GM23248 (cell line): ENCODE measurements at regions not wholly inside any gene's neighbourhood (a gene's known extent, or its start where the extent isn't known, plus 50 kb on each side); places are given as distances from the start of the nearest gene placed in this dataset.
A peak's percentile ranks its signal among the peaks of the same experiment; 100 is the strongest.

Experiments
- DNase-seq: peaks from one replicate; pipeline ENCODE4 v3.0.0-alpha.2; 2015
- H2AFZ ChIP-seq: fragments of 200-600 bp; sonication (generic); 2 replicates; pipeline ENCODE4 v1.6.1; 2016; ENCODE audit warnings: antibody characterized with exemption
- H3F3A ChIP-seq: fragments of 200-600 bp; sonication (generic); 2 replicates; pipeline ENCODE4 v1.6.1; 2016; ENCODE audit warnings: mild to moderate bottlenecking, antibody characterized with exemption, mixed run types; ENCODE audit not compliant: insufficient read depth
- H3K27ac ChIP-seq: fragments of 200-600 bp; sonication (generic); 2 replicates; pipeline ENCODE4 v1.5.1; 2016; ENCODE audit warnings: mild to moderate bottlenecking
- H3K27me3 ChIP-seq: fragments of 200-600 bp; sonication (generic); replicated peaks from 2 replicates; pipeline ENCODE4 v1.6.1; 2016; ENCODE audit warnings: mild to moderate bottlenecking; ENCODE audit not compliant: insufficient read depth
- H3K36me3 ChIP-seq: fragments of 200-600 bp; sonication (generic); 2 replicates; pipeline ENCODE4 v1.6.1; 2016; ENCODE audit warnings: low read depth, mild to moderate bottlenecking
- H3K4me1 ChIP-seq: fragments of 200-600 bp; sonication (generic); 2 replicates; pipeline ENCODE4 v1.6.1; 2016; ENCODE audit warnings: mild to moderate bottlenecking; ENCODE audit not compliant: insufficient read depth
- H3K4me2 ChIP-seq: fragments of 200-600 bp; sonication (generic); one replicate; pipeline ENCODE4 v1.6.1; 2016; ENCODE audit warnings: mild to moderate bottlenecking; ENCODE audit not compliant: unreplicated experiment
- H3K4me3 ChIP-seq: fragments of 200-600 bp; sonication (generic); 2 replicates; pipeline ENCODE4 v1.5.1; 2016; ENCODE audit warnings: mild to moderate bottlenecking
- H3K79me2 ChIP-seq: fragments of 200-600 bp; sonication (generic); 2 replicates; pipeline ENCODE4 v1.6.1; 2016; ENCODE audit warnings: mild to moderate bottlenecking; ENCODE audit not compliant: insufficient read depth
- H3K9ac ChIP-seq: fragments of 200-600 bp; sonication (generic); 2 replicates; pipeline ENCODE4 v1.6.1; 2016; ENCODE audit warnings: mild to moderate bottlenecking
- H3K9me2 ChIP-seq: fragments of 200-600 bp; sonication (generic); 2 replicates; pipeline ENCODE4 v1.6.1; 2016; ENCODE audit warnings: mixed run types, mild to moderate bottlenecking, moderate library complexity; ENCODE audit not compliant: insufficient read depth
- H3K9me3 ChIP-seq: fragments of 200-600 bp; sonication (generic); one replicate; pipeline ENCODE4 v1.6.1; 2017; ENCODE audit warnings: low read depth
- H4K20me1 ChIP-seq: fragments of 200-600 bp; sonication (generic); 2 replicates; pipeline ENCODE4 v1.6.0; 2016; ENCODE audit not compliant: insufficient read depth
- EZH2 ChIP-seq: fragments of 200-600 bp; sonication (generic); IDR thresholded peaks from 2 replicates; pipeline ENCODE4 v1.6.1; 2018; ENCODE audit warnings: antibody characterized with exemption, mild to moderate bottlenecking; ENCODE audit not compliant: insufficient read depth, poor library complexity, severe bottlenecking
- EZH2phosphoT487 ChIP-seq: fragments of 200-600 bp; sonication (generic); IDR thresholded peaks from 2 replicates; pipeline ENCODE4 v1.6.1; 2018; ENCODE audit warnings: antibody characterized with exemption, moderate library complexity, mild to moderate bottlenecking, low read depth; ENCODE audit not compliant: insufficient read depth
- WGBS, 2 experiments: methylation state at CpG; one replicate each; pipeline ENCODE4 v1.1.6; 2015 to 2017; ENCODE audit warnings: low lambda C conversion rate in 2 of 2, low coverage in 1 of 2; ENCODE audit errors: missing lambda C conversion rate in 2 of 2; 5-methylcytosine and 5-hydroxymethylcytosine counted together
- in situ Hi-C: fragments of 300-500 bp; cut with MboI; formaldehyde crosslinking; loops from 2 replicates; pipeline ENCODE4 v1.15.0; 2020

DNA sequence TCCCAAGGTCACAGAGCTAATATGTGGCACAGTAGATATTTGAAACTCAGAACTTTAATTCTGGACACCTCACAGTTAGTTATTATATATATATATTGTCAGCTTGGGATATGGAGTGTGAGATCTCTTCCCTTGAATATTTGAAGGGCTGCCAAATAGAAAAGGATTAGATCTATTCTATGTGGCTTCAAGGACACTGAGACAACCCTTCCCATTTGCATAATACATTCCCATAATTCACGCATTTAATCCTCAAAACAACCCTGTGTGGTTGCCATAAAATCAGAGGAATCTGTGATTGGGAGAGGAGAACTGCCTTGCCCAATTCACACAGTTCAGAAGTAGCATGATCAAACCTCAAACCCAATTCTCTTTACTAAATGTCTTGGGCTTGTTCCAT is 365.8 kb upstream of the DYNLRB2 start:
- Histone ChIP-seq H3K9me3 (no peaks in the 10 kb centered on the region), H3K9ac (no peak overlapping the region), H3K36me3 (no peaks in the 10 kb centered on the region), H3K79me2 (no peaks in the 10 kb centered on the region), H3K9me2 (no peaks in the 10 kb centered on the region), H3K27ac (peak overlapping the region; percentile 85), H3K4me3 (no peak overlapping the region), H3K4me1 (peaks cover 38% of the 10 kb centered on the region), H3K4me2 (peak overlapping the region; percentile 68), H4K20me1 (no peaks in the 10 kb centered on the region), H3K27me3 (no peaks in the 10 kb centered on the region), H3F3A (peaks cover 23% of the 10 kb centered on the region), H2AFZ (no peak overlapping the region)
- DNase-seq, result peak; percentile 10
- no peak for TF ChIP-seq EZH2phosphoT487
- no peak for TF ChIP-seq EZH2
- 92 to 95% methylated on average over 1 of the region's 1 CpG for WGBS, 2 experiments
- in situ Hi-C loops, result no loop called here

DNA sequence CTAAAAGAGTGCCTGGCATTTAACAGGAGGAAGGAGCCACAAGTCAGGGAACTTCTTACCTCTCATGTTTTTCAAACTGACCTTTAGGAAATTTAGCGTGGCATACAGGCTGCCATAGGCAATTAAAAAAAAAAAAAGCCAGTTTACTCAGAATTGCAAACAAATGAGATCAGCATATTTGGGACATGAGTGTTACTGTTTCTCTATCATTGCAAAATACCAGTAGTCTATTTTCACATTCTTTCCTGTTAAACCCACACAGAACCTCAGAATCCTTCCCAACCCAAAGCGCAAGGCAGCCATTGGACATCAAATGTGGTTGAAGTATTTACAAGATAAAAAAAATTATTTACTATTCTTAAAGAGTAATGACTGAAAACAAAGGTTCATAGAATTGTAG is 366.4 kb upstream of the DYNLRB2 start:
- in situ Hi-C loops, result no loop called here
- Histone ChIP-seq H3K9me3 (no peaks in the 10 kb centered on the region), H3K4me2 (peak overlapping the region; percentile 68), H3K27me3 (no peaks in the 10 kb centered on the region), H3K9me2 (no peaks in the 10 kb centered on the region), H3K4me3 (peak overlapping the region; percentile 29), H3K27ac (peak overlapping the region; percentile 85), H4K20me1 (no peaks in the 10 kb centered on the region), H3K36me3 (no peaks in the 10 kb centered on the region), H3K4me1 (peaks cover 38% of the 10 kb centered on the region), H3F3A (peaks cover 23% of the 10 kb centered on the region), H3K9ac (peak overlapping the region; percentile 59), H3K79me2 (no peaks in the 10 kb centered on the region), H2AFZ (peak overlapping the region; percentile 62)
- TF ChIP-seq EZH2 (no peak), EZH2phosphoT487 (no peak)
- 4% methylated on average over 2 of the region's 2 CpGs for WGBS, 2 experiments
- peak; percentile 89 for DNase-seq

GRCh38 chr16:80171746-80172145 is 369.0 kb upstream of the DYNLRB2 start:
- no peak overlapping the region for H2AFZ ChIP-seq
- H3K9me2 ChIP-seq, result no peaks in the 10 kb centered on the region
- TF ChIP-seq EZH2 (no peak), EZH2phosphoT487 (no peak)
- H3K4me1 ChIP-seq, result peaks cover 37% of the 10 kb centered on the region
- H3K27ac ChIP-seq, result no peak overlapping the region
- no peaks in the 10 kb centered on the region for H3K79me2 ChIP-seq
- WGBS, 2 experiments, result 95 to 98% methylated on average over 4 of the region's 4 CpGs
- H3K27me3 ChIP-seq, result no peaks in the 10 kb centered on the region
- no peak overlapping the region for H3K4me2 ChIP-seq
- H3K9me3 ChIP-seq, result no peaks in the 10 kb centered on the region
- peaks cover 23% of the 10 kb centered on the region for H3F3A ChIP-seq
- no peak for DNase-seq
- no peak overlapping the region for H3K4me3 ChIP-seq
- no peak overlapping the region for H3K9ac ChIP-seq
- no peaks in the 10 kb centered on the region for H4K20me1 ChIP-seq
- in situ Hi-C loops, result no loop called here
- H3K36me3 ChIP-seq, result no peaks in the 10 kb centered on the region

DNA sequence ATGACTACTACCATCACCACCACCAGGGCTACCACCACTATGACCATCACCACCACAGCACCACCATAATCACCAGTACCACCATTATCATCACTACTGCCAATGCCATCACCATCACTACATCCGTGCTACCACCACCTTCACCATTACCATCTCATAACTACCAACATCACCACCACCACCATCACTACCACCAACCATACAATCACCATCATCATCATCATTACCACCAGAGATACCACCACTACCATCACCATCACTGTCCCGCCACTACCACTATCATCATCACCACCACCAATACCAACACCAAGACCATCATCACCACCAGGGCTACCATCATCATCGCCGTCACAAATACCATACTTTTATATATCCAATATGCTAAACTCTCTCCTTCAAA is 369.6 kb upstream of the DYNLRB2 start:
- Histone ChIP-seq H3K4me3 (no peak overlapping the region), H3F3A (peaks cover 20% of the 10 kb centered on the region), H3K27ac (no peak overlapping the region), H3K9ac (no peak overlapping the region), H3K9me2 (no peaks in the 10 kb centered on the region), H3K9me3 (no peaks in the 10 kb centered on the region), H3K27me3 (no peaks in the 10 kb centered on the region), H3K79me2 (no peaks in the 10 kb centered on the region), H2AFZ (no peak overlapping the region), H4K20me1 (no peaks in the 10 kb centered on the region), H3K36me3 (no peaks in the 10 kb centered on the region), H3K4me1 (peaks cover 31% of the 10 kb centered on the region), H3K4me2 (no peak overlapping the region)
- in situ Hi-C loops, result no loop called here
- DNase-seq, result no peak
- 99 to 100% methylated on average over 4 of the region's 4 CpGs for WGBS, 2 experiments
- TF ChIP-seq EZH2 (no peak), EZH2phosphoT487 (no peak)

GRCh38 chr16:80167657-80168390 is 373.0 kb upstream of the DYNLRB2 start:
- Histone ChIP-seq H3K36me3 (no peaks in the 10 kb centered on the region), H2AFZ (no peak overlapping the region), H4K20me1 (no peaks in the 10 kb centered on the region), H3K4me3 (no peak overlapping the region), H3K9ac (no peak overlapping the region), H3K4me2 (no peak overlapping the region), H3F3A (0 out of 2 replicates have a peak, but pooled peaks cover 9% of the 10 kb centered on the region), H3K9me2 (no peaks in the 10 kb centered on the region), H3K27me3 (no peaks in the 10 kb centered on the region), H3K27ac (no peak overlapping the region), H3K9me3 (no peaks in the 10 kb centered on the region), H3K79me2 (no peaks in the 10 kb centered on the region), H3K4me1 (peaks cover 18% of the 10 kb centered on the region)
- TF ChIP-seq EZH2 (no peak), EZH2phosphoT487 (no peak)
- WGBS, 2 experiments, result 88 to 93% methylated on average over 10 of the region's 10 CpGs
- DNase-seq, result no peak
- in situ Hi-C loops, result no loop called here
